A549 (cell line): ENCODE measurements at regions not wholly inside any gene's neighbourhood (a gene's known extent, or its start where the extent isn't known, plus 50 kb on each side); places are given as distances from the start of the nearest gene placed in this dataset.

ENCODE experiments used
- CHD4 ChIP-seq: fragments of 200-600 bp; sonication (generic); IDR thresholded peaks from 2 replicates; pipeline ENCODE4 v1.6.1; 2016; ENCODE audit warnings: antibody characterized with exemption, mild to moderate bottlenecking, borderline replicate concordance
- EP300 ChIP-seq, 2 experiments: fragments of >200 bp; sonication (Bioruptor Twin); formaldehyde crosslinking; IDR thresholded peaks; 2 replicates in 1 of 2; 3 replicates in 1 of 2; pipeline ENCODE4 v1.6.1; 2016 to 2017
- JUN ChIP-seq, 2 experiments: fragments of >200 bp; sonication (Bioruptor Twin); formaldehyde crosslinking; IDR thresholded peaks; 2 replicates in 1 of 2; 3 replicates in 1 of 2; pipeline ENCODE4 v1.6.1; 2016 to 2017
- NR3C1 ChIP-seq: fragments of >200 bp; sonication (Bioruptor Twin); formaldehyde crosslinking; IDR thresholded peaks from 3 replicates; pipeline ENCODE4 v1.6.1; 2017
- POLR2A ChIP-seq: IDR thresholded peaks from 2 replicates; pipeline ENCODE4 v1.6.1; 2012; ENCODE audit warnings: mild to moderate bottlenecking, low read length
- RCOR1 ChIP-seq: fragments of 150-350 bp; IDR thresholded peaks from 2 replicates; pipeline ENCODE4 v1.6.1; 2014; ENCODE audit warnings: antibody characterized with exemption, low read length, low read depth
- RFX5 ChIP-seq: fragments of 450-650 bp; IDR thresholded peaks from 2 replicates; pipeline ENCODE4 v1.7.1; 2014; ENCODE audit warnings: antibody characterized with exemption, mild to moderate bottlenecking, moderate library complexity
- TFCP2L1 ChIP-seq: fragments of 250-450 bp; sonication (Bioruptor Pico); IDR thresholded peaks from 2 replicates; pipeline ENCODE4 v1.5.0; 2021; ENCODE audit warnings: mild to moderate bottlenecking
- ZNF302 ChIP-seq: fragments of 250-450 bp; sonication (Bioruptor Pico); IDR thresholded peaks from 2 replicates; pipeline ENCODE4 v1.9.0; 2021; ENCODE audit warnings: inconsistent platforms, mild to moderate bottlenecking, moderate library complexity
- TF ChIP-seq, protein P1 (sequence below): fragments of >200 bp; sonication (Bioruptor Twin); formaldehyde crosslinking; IDR thresholded peaks from 3 replicates; pipeline ENCODE4 v1.5.1; 2016
- TF ChIP-seq, protein P2 (sequence below): fragments of 150-350 bp; IDR thresholded peaks from 2 replicates; pipeline ENCODE4 v1.6.1; 2014; ENCODE audit warnings: low read depth, mild to moderate bottlenecking, low read length
- TF ChIP-seq, protein P3 (sequence below): fragments of >200 bp; sonication (Bioruptor Twin); formaldehyde crosslinking; IDR thresholded peaks from 2 replicates; pipeline ENCODE4 v1.6.1; 2016
- TF ChIP-seq, protein P4 (sequence below): fragments of 250-450 bp; sonication (Bioruptor Pico); IDR thresholded peaks from 2 replicates; pipeline ENCODE4 v1.5.0; 2020; ENCODE audit warnings: low read depth, mild to moderate bottlenecking, moderate library complexity

DNA sequence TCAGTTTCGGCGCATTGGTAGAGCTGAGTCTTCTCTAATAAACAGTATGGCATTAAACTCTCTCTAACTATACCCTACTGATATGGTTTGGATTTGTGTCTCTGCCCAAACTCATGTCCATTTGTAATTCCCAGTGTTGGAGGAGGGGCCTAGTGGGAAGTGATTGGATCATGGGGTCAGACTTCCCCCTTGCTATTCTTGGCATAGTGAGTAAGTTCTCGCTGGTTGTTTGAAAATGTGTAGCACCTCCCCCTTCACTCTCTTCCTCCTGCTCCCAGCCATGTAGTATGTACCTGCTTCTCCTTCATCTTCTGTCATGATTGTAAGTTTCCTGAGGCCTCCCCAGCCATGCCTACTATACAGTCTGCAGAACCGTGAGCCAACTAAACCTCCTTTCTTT is 682.7 kb upstream of the ARGLU1 start:
- TF ChIP-seq, protein P1, sequence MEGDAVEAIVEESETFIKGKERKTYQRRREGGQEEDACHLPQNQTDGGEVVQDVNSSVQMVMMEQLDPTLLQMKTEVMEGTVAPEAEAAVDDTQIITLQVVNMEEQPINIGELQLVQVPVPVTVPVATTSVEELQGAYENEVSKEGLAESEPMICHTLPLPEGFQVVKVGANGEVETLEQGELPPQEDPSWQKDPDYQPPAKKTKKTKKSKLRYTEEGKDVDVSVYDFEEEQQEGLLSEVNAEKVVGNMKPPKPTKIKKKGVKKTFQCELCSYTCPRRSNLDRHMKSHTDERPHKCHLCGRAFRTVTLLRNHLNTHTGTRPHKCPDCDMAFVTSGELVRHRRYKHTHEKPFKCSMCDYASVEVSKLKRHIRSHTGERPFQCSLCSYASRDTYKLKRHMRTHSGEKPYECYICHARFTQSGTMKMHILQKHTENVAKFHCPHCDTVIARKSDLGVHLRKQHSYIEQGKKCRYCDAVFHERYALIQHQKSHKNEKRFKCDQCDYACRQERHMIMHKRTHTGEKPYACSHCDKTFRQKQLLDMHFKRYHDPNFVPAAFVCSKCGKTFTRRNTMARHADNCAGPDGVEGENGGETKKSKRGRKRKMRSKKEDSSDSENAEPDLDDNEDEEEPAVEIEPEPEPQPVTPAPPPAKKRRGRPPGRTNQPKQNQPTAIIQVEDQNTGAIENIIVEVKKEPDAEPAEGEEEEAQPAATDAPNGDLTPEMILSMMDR, result no peak
- TF ChIP-seq POLR2A (no peak), ZNF302 (CRISPR knock-in tag) (no peak), CHD4 (no peak), TFCP2L1 (CRISPR knock-in tag) (no peak), RFX5 (no peak), RCOR1 (no peak), NR3C1 (no peak), JUN (IDR thresholded peaks at IDR 0.05) (no peak), EP300 (IDR thresholded peaks at IDR 0.05) (no peak)
- TF ChIP-seq, protein P2, sequence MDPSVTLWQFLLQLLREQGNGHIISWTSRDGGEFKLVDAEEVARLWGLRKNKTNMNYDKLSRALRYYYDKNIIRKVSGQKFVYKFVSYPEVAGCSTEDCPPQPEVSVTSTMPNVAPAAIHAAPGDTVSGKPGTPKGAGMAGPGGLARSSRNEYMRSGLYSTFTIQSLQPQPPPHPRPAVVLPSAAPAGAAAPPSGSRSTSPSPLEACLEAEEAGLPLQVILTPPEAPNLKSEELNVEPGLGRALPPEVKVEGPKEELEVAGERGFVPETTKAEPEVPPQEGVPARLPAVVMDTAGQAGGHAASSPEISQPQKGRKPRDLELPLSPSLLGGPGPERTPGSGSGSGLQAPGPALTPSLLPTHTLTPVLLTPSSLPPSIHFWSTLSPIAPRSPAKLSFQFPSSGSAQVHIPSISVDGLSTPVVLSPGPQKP, result no peak
- TF ChIP-seq, protein P3, sequence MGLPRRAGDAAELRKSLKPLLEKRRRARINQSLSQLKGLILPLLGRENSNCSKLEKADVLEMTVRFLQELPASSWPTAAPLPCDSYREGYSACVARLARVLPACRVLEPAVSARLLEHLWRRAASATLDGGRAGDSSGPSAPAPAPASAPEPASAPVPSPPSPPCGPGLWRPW, result no peak
- TF ChIP-seq, protein P4, sequence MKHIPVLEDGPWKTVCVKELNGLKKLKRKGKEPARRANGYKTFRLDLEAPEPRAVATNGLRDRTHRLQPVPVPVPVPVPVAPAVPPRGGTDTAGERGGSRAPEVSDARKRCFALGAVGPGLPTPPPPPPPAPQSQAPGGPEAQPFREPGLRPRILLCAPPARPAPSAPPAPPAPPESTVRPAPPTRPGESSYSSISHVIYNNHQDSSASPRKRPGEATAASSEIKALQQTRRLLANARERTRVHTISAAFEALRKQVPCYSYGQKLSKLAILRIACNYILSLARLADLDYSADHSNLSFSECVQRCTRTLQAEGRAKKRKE (CRISPR knock-in tag), result no peak
